Mucosa of rectum (tissue), 2 donors: ENCODE measurements at regions not wholly inside any gene's neighbourhood (a gene's known extent, or its start where the extent isn't known, plus 50 kb on each side); places are given as distances from the start of the nearest gene placed in this dataset.

Experiments
- H3K27ac ChIP-seq, 2 donors: one replicate each; pipeline ENCODE4 v1.7.0; 2013; ENCODE audit warnings: inconsistent platforms in 2 of 2, low read depth in 2 of 2, low read length in 2 of 2
- H3K27me3 ChIP-seq, 2 donors: one replicate each; pipeline ENCODE4 v1.7.0; 2013; ENCODE audit warnings: low read length in 2 of 2; ENCODE audit not compliant: control insufficient read depth in 2 of 2, insufficient read depth in 2 of 2
- H3K36me3 ChIP-seq, 2 donors: one replicate each; pipeline ENCODE4 v1.7.0; 2013; ENCODE audit warnings: low read length in 2 of 2; ENCODE audit not compliant: control insufficient read depth in 2 of 2, insufficient read depth in 2 of 2
- H3K4me1 ChIP-seq, 2 donors: one replicate each; pipeline ENCODE4 v1.7.0; 2013; ENCODE audit warnings: low read length in 2 of 2, mild to moderate bottlenecking in 1 of 2; ENCODE audit not compliant: control insufficient read depth in 2 of 2, insufficient read depth in 2 of 2
- H3K4me3 ChIP-seq, 2 donors: one replicate each; pipeline ENCODE4 v1.7.0; 2013; ENCODE audit warnings: low read length in 2 of 2
- H3K9ac ChIP-seq, 2 donors: one replicate each; pipeline ENCODE4 v1.7.0; 2013; ENCODE audit warnings: low read length in 2 of 2, low read depth in 1 of 2, mild to moderate bottlenecking in 1 of 2
- H3K9me3 ChIP-seq, 2 donors: one replicate each; pipeline ENCODE4 v1.7.0; 2013; ENCODE audit warnings: low read length in 2 of 2; ENCODE audit not compliant: control insufficient read depth in 2 of 2
- donor health status: healthy.
- donor health status: Normal muscosa, but diverticular disease.

DNA sequence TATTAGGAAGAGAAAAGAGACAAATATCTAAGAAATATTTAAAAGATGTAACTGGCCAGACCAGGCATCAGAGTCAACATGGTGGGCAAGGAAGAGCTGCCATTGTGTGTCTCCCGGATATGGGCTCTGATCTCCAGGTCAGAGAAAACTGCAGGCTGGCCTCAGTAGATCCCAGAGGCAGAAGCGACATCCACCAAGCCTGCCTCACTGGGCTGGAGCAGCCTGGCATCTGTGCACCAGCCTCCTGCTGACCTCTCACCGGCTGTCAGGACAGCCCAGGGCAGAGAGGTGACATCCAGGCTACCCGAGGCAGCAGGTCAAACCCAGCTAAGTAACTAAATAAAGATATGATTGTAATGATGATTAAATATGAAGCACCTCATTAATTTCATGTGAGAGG, 162.8 kb upstream of the TNRC6C start:
- Histone ChIP-seq H3K4me3 (no peak overlapping the region), H3K9ac (no peak overlapping the region), H3K27me3 (peaks cover 2 to 4% of the 10 kb centered on the region in 2 donors), H3K27ac (no peak overlapping the region), H3K36me3 (no peaks in the 10 kb centered on the region), H3K9me3 (no peaks in the 10 kb centered on the region), H3K4me1 (no peaks in the 10 kb centered on the region)

DNA sequence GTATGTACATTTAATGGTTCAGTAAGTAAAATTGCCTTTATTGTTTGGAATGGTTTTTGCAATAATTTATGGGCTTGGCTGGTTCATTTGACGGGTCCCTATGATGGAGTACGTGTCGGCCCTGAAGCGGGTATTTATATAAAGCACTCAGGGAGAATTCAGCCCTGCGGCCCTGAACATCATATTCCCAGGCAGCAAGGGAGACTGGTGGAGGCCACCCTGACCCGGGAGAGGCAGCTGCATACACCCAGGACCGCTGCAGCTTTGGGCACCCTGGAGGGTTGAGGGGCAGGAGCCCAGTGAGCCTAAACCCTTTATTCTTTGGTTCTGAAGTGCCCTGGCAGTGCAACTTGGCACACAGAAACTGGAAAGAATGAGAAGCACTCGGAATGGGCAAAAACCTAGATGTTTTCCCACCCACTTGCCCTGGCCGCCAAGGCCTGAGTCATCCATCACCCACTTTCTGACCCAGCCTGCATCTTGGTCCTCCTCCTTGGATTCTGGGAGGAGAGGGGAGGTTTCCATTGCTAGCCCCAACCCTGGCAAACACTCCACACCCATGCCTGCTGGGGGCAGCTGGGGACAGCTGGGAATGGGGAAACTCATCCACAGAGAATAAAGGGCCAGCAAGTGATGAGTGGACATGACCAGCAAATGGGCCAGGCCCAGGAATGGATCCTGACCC, 162.2 kb upstream of the TNRC6C start:
- Histone ChIP-seq H3K9me3 (no peaks in the 10 kb centered on the region), H3K9ac (no peak overlapping the region), H3K4me3 (no peak overlapping the region), H3K4me1 (no peaks in the 10 kb centered on the region), H3K36me3 (no peaks in the 10 kb centered on the region), H3K27me3 (peaks cover 2 to 9% of the 10 kb centered on the region in 2 donors), H3K27ac (no peak overlapping the region)

DNA sequence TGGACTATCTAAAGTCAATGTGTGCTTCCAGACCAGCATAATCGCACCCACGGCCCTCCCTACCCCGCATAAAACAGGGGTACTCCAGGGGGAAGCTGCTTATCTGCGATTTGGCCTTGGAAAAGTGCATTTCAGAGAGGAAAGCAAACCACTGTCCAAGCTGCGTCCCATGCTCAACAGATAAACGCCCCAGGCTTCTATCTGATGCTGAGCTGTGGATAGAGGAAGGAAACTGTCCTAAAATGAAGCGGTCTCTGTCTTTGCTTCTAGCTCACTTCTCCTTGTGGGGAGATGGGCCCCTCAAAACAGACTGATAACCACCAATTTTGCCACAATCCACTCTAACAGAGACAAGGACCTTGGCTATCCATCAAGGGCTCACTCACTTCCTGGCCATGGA, 160.5 kb upstream of the TNRC6C start:
- H3K36me3 ChIP-seq = no peaks in the 10 kb centered on the region
- no peak overlapping the region for H3K9ac ChIP-seq
- no peak overlapping the region for H3K27ac ChIP-seq
- H3K4me3 ChIP-seq = no peak overlapping the region
- no peaks in the 10 kb centered on the region for H3K9me3 ChIP-seq
- H3K4me1 ChIP-seq = peaks cover 0 to 4% of the 10 kb centered on the region in 2 donors
- H3K27me3 ChIP-seq = peaks cover 9 to 13% of the 10 kb centered on the region in 2 donors

DNA sequence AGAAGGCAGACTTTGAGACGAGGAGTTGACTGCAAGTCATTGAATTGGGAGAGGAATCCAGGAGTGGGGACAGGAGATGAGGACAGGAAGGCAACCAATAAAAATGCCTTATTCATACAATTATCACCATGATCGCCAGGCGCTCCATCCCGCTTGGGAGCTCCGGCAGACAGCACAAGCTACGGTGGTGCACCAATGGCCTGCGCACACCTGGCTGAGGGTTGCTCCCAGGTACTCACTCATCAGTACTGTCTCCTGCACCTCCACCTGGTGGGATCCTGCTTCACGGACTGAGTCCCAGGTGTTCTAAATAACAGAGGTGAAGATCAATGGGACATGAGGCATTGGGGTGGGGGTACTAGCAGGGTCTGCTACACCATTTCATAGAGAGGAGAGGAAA, 160.0 kb upstream of the TNRC6C start:
- Histone ChIP-seq H3K4me1 (peaks cover 0 to 4% of the 10 kb centered on the region in 2 donors), H3K4me3 (no peak overlapping the region), H3K27ac (no peak overlapping the region), H3K9me3 (no peaks in the 10 kb centered on the region), H3K9ac (no peak overlapping the region), H3K27me3 (peaks cover 9 to 13% of the 10 kb centered on the region in 2 donors), H3K36me3 (no peaks in the 10 kb centered on the region)

DNA sequence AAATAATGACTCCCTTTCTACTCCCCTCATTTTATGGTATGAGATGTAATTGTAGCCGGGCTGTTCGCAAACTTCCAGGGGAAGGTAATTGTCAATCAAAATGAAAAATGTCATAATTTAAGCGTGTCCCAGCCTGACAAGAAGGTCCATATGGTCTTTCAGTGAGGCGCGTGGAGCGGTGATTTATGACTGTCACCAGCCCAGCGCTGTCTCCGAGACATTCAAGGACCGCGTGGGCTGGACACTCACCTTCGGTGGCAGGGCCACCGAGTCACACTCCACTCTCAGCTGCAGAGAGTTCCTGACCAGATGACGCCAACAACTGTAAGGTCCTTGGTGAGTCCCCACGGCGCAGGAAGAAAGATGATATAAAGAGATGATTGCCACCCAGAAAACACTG, 157.7 kb upstream of the TNRC6C start:
- peaks cover 4 to 17% of the 10 kb centered on the region in 2 donors for H3K27me3 ChIP-seq

DNA sequence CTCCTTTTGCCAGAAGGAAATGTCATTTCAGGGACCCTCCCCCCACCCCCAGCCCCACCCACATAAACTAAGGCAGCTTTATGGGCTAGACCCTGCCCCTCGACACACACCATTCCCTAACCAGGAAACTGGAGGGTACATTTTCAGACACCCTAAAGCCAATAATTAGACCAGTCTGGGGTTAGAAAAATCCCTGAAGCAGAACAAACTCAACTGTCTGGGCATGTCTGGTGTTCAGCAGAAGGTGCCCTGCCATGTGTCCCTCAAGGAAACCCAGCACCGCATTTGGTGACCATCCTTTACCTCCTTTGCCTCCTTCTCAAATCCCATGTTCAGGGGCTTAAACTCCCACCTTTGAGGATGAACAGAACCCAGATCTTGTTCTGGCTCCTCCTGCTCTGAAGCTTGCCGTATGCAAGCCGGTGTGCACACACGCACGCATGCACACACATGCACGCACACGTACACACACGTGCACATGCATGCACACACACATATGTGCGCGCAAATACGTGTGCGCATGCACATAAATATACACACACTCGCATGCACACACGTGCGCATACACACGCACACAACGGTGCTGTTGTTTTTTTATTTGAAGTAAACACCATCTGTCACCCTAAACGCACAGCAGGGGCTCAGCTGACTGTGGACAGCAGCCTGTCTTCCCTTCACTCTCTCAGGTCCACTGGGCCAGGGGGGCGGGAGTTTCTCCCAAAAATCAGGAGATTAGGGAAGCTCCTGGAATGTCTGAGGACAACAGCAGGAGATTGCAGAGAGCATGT, 156.8 kb upstream of the TNRC6C start:
- Histone ChIP-seq H3K4me3 (no peak overlapping the region), H3K27ac (no peak overlapping the region), H3K4me1 (peaks cover 0 to 4% of the 10 kb centered on the region in 2 donors), H3K9me3 (no peaks in the 10 kb centered on the region), H3K36me3 (no peaks in the 10 kb centered on the region), H3K27me3 (peaks cover 4 to 17% of the 10 kb centered on the region in 2 donors), H3K9ac (no peak overlapping the region)

More for the DNA sequence above, 157.7 kb upstream of the TNRC6C start:
- Histone ChIP-seq H3K27ac (no peak overlapping the region), H3K9me3 (no peaks in the 10 kb centered on the region), H3K4me1 (peaks cover 0 to 4% of the 10 kb centered on the region in 2 donors), H3K9ac (no peak overlapping the region), H3K4me3 (no peak overlapping the region), H3K36me3 (no peaks in the 10 kb centered on the region)

DNA sequence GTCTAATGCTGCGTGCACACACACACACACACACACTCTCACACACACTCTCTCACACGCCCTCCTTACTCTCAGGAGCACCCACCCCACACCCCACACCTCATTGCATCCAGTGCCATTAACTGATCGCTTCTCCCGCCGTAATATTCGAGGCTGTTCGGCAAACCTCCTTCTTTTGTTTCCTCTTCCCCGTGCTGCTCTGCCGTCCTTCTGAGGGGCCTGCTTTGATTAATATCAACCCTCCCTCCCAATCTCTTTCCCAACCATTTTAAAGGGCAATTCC, 156.2 kb upstream of the TNRC6C start:
- H3K4me1 ChIP-seq = peaks cover 0 to 4% of the 10 kb centered on the region in 2 donors
- no peaks in the 10 kb centered on the region for H3K9me3 ChIP-seq
- peaks cover 4 to 14% of the 10 kb centered on the region in 2 donors for H3K27me3 ChIP-seq
- no peak overlapping the region for H3K27ac ChIP-seq
- no peaks in the 10 kb centered on the region for H3K36me3 ChIP-seq
- H3K4me3 ChIP-seq = no peak overlapping the region
- no peak overlapping the region for H3K9ac ChIP-seq

DNA sequence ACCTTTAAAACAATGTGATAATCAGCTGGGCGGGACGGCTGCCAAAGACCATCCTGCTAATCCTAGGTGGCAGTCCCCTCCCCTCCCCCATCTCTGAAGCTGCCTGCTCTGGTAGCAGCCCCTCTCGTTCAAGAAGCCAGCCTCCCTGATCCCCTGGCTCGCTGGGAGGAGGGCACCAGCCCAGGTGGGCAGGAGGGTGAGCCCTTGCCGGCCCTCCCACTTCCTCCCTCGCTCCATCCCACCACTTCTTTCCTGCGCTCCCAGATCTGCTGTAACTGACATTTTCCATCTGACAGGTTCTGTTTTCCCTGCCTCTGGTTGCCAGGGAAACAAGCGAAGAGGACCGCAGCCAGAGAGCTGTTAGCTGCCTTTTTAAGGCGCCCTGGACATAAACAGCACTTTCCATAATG, 155.7 kb upstream of the TNRC6C start:
- Histone ChIP-seq H3K36me3 (no peaks in the 10 kb centered on the region), H3K27ac (no peak overlapping the region), H3K4me3 (no peak overlapping the region), H3K4me1 (peaks cover 0 to 4% of the 10 kb centered on the region in 2 donors), H3K9ac (no peak overlapping the region), H3K27me3 (peaks cover 4 to 14% of the 10 kb centered on the region in 2 donors), H3K9me3 (no peaks in the 10 kb centered on the region)

DNA sequence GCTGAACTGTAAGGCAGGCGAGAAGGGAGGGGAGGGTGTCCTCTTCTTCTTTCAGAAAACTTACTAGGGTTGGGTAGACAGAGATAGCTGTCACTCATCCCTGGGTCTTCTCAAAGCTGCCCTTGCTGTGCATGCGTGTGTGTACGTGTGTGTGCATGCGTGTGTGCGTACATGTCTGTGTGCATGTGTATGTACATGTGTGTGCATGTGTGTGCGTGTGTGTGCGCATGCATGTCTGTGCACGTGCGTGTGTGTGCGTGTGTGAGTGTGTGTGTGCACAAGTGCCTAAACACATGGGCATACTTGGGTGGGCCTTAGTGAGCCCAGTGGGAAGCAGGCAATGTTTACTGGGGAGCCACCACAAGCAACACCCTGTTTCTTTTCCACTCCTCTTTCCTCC, 154.8 kb upstream of the TNRC6C start:
- Histone ChIP-seq H3K9ac (no peak overlapping the region), H3K4me3 (no peak overlapping the region), H3K9me3 (no peaks in the 10 kb centered on the region), H3K27ac (no peak overlapping the region), H3K36me3 (no peaks in the 10 kb centered on the region), H3K27me3 (peaks cover 4 to 14% of the 10 kb centered on the region in 2 donors), H3K4me1 (peaks cover 0 to 4% of the 10 kb centered on the region in 2 donors)

DNA sequence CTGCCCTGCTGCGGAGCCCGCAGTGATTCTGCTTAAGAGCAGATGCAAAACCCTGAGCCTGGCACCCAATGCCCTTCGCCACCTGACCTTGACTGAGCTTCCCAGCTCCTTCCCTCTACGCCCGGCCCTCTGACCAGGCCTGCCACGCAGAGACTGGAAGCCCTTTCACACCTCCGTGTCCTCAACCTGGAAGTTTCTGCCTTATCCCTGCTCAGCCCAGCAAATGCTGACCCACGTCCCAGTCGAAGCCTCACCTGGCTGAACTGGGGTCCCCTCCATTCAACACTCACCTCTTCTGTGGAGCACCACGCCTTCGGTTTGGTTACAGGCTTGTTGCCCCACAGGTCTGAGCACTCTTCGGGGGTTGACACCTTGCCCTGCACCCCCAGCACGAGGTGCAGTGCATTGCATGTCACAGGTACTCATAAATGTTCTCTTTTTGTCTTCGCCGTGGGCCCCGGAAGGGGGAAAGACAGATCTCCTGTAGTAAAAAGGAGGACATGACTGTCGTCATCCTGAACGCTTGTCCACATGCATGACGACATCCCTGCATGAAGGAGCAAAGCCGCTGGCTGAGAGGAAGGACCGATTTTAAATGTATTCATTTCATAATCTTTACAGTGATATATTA, 153.6 kb upstream of the TNRC6C start:
- Histone ChIP-seq H3K9me3 (no peaks in the 10 kb centered on the region), H3K9ac (no peak overlapping the region), H3K36me3 (no peaks in the 10 kb centered on the region), H3K27me3 (peaks cover 4 to 14% of the 10 kb centered on the region in 2 donors), H3K4me1 (peaks cover 0 to 4% of the 10 kb centered on the region in 2 donors), H3K27ac (no peak overlapping the region), H3K4me3 (no peak overlapping the region)
